ENCODE measurements at regions not wholly inside any gene's neighbourhood (a gene's known extent, or its start where the extent isn't known, plus 50 kb on each side); places are given as distances from the start of the nearest gene placed in this dataset.

DNA sequence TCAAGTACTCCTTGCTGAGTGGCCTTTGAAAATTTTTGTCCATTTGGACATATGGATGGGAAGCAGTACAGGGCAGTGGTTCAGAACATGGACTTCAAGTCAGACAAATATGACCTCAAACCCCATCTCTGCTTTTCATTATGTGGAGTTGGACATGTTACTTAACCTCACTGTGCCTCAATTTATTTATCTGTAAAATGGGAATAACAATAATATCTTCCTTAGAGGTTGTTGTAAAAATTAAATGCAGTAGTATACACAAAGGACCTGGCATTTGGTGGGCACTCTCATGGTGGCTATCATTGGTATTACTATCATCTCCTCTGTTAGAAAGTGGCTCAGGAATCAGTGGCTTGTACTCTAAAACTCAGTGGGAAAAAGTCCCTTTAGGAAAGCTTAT lies 204.0 kb upstream of the MYLIP start:
- H3K4me3 ChIP-seq (replicated peaks; ENCODE audit: low read depth, low read length), result no peak overlapping the region
- TF ChIP-seq, protein P1, sequence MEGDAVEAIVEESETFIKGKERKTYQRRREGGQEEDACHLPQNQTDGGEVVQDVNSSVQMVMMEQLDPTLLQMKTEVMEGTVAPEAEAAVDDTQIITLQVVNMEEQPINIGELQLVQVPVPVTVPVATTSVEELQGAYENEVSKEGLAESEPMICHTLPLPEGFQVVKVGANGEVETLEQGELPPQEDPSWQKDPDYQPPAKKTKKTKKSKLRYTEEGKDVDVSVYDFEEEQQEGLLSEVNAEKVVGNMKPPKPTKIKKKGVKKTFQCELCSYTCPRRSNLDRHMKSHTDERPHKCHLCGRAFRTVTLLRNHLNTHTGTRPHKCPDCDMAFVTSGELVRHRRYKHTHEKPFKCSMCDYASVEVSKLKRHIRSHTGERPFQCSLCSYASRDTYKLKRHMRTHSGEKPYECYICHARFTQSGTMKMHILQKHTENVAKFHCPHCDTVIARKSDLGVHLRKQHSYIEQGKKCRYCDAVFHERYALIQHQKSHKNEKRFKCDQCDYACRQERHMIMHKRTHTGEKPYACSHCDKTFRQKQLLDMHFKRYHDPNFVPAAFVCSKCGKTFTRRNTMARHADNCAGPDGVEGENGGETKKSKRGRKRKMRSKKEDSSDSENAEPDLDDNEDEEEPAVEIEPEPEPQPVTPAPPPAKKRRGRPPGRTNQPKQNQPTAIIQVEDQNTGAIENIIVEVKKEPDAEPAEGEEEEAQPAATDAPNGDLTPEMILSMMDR (IDR thresholded peaks at IDR 0.05; ENCODE audit: low read depth, low read length, missing control alignments), result no peak
- no peak for DNase-seq (ENCODE audit: extremely low read depth, low read depth)

DNA sequence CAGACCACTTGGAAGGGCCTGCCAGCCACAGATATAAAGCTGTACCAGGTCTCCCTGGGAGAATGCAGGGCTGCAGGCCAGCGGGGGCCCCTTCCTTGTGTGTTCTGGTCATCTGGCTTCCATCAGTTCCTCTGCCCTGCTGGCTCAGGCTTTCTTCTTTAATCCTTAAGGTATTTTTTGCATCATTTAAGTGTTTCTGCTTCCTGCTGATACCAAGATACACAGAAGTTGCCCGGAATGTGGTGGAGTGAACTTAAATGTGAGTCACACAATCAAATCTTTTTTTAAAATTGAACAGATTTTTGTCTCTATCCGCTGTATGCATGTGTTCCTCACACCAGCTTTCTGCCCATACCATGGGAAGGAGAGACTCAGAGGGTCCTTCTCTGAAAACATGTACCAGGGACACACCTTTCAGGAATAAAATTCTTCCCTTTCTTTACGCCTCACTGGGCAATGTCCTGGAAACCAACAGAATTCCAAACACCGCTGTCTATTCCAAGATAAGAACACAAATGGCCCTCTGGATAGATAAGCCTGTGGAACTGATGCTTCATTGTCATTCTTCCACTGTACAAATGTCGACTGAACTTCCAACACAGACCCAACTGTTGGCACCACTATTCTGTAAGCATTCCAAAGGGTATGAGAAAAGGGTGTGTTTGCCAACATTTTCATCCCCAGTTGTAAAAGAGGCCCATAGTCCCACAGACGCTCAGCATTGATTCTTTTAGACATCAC lies 206.2 kb upstream of the MYLIP start:
- H3K4me3 ChIP-seq (replicated peaks; ENCODE audit: low read depth, low read length), result no peak overlapping the region
- TF ChIP-seq, protein P1 (IDR thresholded peaks at IDR 0.05; ENCODE audit: low read depth, low read length, missing control alignments), result no peak
- DNase-seq (ENCODE audit: extremely low read depth, low read depth), result peak; percentile 96

DNA sequence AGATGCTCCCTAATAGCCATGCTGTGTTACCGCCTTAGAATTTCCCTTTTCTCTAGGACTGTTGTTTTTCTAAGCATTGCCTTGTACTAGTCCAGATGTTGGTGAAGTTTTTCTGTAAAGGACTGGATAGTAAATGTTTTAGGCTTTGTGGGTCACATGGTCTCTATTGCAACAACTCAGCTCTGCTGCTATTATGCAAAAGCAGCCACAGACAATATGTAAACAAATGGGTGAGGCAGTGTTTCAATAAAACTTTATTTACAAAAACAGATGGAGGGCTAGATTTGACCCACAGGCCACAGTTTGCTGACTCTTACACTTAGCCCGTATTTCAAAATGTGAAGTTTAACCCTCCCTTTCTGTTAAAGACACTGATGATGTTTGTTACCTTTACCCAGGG lies 207.6 kb upstream of the MYLIP start:
- TF ChIP-seq, protein P1 (IDR thresholded peaks at IDR 0.05; ENCODE audit: low read depth, low read length, missing control alignments), result no peak
- DNase-seq (ENCODE audit: extremely low read depth, low read depth), result peak; percentile 37
- no peak overlapping the region for H3K4me3 ChIP-seq (replicated peaks; ENCODE audit: low read depth, low read length)

DNA sequence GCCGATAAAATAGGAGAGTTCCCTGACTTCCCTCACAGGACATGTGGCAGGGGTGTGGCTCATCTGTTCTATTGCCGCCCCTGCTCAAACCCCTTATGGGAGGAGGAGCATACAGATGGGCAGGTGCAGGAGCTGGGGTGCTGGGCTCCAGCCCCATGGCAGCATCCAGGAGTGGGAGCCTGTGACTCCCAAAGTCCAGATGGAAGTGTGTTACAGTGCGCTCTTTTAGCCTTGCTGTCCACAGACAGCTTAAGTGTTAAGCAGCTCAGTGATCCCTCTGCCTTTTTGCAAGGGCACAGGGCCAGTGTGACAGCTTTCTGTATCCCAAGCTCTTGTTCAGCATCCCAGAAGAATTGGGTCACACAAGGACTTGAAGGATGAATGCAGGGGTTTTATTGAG lies 212.3 kb upstream of the MYLIP start:
- TF ChIP-seq, protein P1 (IDR thresholded peaks at IDR 0.05; ENCODE audit: low read depth, low read length, missing control alignments), result no peak
- no peak for DNase-seq (ENCODE audit: extremely low read depth, low read depth)
- H3K4me3 ChIP-seq (replicated peaks; ENCODE audit: low read depth, low read length), result no peak overlapping the region

DNA sequence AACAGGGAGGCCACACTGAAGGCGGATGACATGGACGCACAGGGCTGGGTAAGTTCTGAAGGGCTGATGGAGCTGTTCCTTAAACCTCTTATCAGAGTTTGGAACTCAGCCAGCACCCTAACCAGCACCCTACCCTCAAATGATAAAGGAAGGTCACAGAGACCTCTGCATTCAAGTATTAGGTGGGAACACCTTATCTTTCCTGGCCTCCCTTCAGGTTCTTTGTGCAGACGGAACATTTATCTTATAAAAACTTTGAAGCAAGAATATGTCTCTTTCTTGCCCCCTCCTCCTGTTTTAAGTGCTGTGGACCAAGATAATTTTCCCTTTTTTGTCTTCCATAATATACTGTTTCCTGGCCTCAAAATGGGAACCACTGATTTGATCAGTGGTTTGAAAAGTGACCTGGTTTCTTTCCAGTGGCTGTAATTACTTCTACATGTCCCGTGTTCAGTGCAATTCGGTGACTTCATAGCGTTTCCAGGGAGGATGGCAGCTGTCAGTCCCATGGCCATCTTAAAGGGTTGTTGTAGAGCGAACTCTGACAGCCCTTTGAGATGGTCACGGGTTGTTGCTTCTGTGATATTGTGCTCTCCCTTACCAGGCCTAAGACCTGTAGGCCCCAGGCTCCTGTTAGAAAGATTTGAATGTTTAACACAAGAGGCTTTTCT lies 213.2 kb upstream of the MYLIP start:
- H3K4me3 ChIP-seq (replicated peaks; ENCODE audit: low read depth, low read length), result no peak overlapping the region
- no peak for DNase-seq (ENCODE audit: extremely low read depth, low read depth)
- TF ChIP-seq, protein P1 (IDR thresholded peaks at IDR 0.05; ENCODE audit: low read depth, low read length, missing control alignments), result no peak

DNA sequence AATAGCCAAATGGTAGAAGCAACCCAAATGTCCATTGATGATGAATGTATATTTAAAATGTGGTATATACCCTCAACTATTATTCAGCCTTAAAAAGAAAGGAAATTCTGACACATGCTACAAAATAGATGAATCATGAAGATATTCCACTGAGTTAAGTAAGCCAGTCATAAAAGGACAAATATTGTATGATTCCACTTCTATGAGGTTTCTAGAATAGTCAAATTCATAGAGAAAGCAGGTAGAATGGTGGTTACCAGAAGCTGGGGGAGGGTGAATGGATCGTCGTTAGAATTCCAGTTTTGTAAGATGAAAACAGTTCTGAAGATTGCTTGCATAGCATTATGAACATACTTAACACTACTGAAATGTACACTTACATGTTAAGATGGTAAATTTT lies 214.3 kb upstream of the MYLIP start:
- no peak for DNase-seq (ENCODE audit: extremely low read depth, low read depth)
- no peak overlapping the region for H3K4me3 ChIP-seq (replicated peaks; ENCODE audit: low read depth, low read length)
- TF ChIP-seq, protein P1 (IDR thresholded peaks at IDR 0.05; ENCODE audit: low read depth, low read length, missing control alignments), result no peak
